ENCODE measurements at regions not wholly inside any gene's neighbourhood (a gene's known extent, or its start where the extent isn't known, plus 50 kb on each side); places are given as distances from the start of the nearest gene placed in this dataset.
A peak's percentile ranks its signal among the peaks of the same experiment; 100 is the strongest.
"Not testable (repeated sequence)": the region's sequence is repeated elsewhere in the genome, so short reads cannot be mapped to it uniquely, and the experiment has no call there.

DNA sequence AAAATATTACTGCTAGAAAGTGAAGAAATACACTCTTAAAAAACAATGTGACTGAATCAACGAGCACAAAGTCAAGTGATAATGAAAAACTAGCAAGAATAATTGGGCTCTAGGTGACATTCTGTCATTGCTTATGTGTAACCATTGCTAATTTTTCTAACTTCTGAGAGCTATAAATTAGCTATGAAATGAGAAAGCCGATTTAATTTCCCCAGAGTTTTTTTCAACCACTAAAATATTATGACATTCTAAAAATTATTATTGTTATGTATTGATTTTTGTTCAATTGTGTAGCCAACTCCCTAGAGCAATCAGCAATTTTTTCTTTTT, 458.6 kb upstream of the ATXN8OS start:
- no peak for ATAC-seq

DNA sequence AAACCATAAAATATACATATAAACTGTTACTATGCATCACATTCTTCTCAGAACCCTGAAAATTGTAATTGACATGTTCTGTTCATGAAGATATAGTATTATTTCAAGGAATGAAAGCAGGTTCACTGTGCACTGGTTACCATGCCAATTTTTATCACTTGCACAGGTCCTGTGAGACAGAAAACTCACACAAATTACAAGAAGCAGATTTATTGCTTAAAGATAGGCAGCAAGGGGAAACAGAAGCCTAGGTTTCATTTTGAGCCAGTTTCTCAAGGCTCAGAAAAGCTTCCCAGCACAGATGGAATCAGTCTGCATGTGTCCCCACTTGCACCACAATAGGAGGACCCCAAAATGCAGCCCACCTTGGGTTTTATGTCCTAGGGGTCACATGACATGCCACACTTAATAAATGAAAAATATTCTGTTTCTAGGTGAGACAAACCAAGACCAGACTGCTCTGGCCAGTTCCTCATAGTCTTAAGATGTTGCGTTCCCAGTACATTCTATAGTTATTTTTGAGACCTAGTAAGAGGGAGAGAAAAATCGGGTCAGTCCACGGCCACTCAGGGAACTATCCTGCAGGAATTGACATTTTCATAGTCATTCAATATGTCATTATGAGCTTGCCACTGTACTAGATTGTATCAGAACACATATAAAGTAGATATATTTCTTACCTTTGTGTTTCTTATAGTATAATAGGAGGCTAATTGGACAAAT, 459.1 kb upstream of the ATXN8OS start:
- DNase-seq (ENCODE audit: low spot score) (no peak), ATAC-seq (no peak)

More for the DNA sequence above, 458.6 kb upstream of the ATXN8OS start:
- no peak for DNase-seq (ENCODE audit: low spot score)

DNA sequence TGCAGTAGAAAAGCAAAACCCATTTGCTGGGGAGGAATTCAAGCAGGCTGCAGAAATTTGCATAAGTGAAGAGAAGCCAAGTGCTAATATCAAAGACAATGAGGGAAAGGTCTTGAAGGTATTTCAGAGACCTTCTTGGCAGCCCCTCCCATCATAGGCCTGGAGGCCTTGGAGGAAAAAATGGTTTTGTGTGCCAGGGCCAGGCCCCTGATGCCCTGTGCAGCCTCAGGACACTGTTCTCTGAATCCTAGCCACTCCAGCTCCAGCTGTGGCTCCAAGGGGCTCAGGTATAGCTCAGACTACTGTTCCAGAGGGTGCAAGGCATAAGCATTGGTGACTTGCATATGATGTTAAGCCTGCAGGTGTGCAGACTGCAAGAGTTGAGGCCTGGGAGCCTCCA, 463.2 kb upstream of the ATXN8OS start:
- DNase-seq (ENCODE audit: low spot score) (no peak), ATAC-seq (no peak)

DNA sequence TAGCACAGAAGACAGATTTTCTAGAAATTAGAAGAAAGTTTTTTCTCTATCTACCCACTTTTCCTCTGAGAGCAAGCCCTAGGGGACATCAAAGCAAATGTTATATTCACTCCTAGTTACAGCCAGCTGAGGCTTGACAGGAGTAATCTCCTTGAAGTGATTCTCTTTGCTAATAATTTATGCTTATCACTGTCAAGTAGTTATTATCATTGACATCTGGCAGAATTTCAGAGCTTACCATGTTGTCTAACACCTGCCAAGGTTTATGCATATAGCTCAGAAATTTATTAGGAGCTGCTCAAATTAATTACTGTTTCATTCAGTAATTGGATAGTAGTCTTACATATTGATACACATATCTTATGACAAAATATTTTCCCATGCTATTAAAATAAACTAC, 465.9 kb upstream of the ATXN8OS start:
- ATAC-seq (no peak), DNase-seq (ENCODE audit: low spot score) (no peak)

DNA sequence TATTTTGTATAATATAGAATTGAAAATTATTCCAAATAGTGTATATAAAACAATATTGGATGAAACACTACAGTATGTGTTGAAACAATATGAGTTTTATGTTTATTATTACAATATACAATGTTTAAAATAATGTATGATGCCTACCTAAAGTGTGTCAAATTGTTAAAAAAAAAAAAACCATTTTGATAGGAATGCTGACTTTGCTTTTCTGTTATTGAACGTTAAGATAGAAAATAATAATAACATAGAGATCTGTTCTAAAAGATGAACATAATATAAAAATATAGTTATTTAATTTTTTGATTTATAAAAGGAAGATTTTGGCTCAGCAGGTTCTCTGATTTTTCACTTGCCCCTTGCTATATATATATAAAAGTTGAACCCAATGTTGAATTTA, 474.6 kb upstream of the ATXN8OS start:
- ATAC-seq, result no peak
- no peak for DNase-seq (ENCODE audit: low spot score)

DNA sequence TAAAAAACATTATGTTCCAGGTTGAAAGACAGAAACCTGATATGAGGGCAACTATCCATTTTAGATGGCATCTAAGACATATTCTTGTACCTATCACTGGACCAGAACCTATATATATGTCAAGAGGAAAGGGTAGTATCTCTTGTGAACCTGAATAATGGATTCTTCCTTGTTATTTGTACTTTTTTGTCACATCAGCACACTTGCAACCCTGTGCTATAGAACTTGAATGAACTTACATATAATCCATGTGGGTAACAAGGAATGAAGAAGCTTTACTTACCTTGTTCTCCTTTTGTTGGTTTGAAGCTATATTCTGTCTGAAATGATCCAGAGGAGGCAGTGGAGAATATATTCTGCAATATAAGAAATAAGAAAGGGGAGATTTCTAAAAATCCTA, 483.7 kb upstream of the ATXN8OS start:
- DNase-seq (ENCODE audit: low spot score) (no peak), ATAC-seq (no peak)

DNA sequence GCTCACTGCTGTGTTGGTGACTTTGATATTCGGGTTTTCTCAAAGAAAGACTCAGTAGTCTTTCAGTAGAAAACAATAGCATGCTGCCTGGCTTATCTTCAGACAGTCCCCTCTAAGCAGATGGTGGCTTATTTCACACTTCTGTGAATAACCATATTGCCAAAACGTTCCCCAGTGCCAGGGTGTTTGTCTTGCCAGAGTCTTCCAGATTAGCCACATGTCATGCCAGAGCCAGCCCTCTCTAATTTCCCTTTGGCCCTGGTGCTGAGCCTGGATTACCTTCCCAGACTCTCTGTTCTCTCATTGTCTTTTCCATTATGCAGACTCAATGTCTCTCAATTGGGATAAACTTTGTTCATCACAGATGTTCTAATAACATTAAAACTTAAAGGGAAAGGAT, 488.0 kb upstream of the ATXN8OS start:
- DNase-seq (ENCODE audit: low spot score) (no peak), ATAC-seq (no peak)

DNA sequence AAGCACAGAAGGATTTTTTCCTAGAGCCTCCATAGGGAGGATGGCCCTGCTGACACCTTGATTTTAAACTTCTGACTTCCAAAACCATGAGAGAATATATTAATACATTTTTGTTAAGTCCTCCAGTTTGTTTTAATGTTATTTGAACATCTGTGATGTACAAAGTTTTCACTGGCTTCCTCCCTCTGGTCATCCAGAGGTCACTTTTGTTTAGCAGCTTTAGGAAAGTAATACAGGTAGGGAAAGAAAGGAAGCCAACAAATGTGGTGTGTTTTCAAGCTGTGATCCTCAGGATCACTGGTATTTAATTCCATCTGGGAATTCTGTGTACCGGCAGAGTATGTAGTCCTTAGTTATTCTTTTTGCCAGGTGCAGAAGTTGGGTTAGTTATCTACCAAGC, 488.8 kb upstream of the ATXN8OS start:
- peak; percentile 74 for ATAC-seq

DNA sequence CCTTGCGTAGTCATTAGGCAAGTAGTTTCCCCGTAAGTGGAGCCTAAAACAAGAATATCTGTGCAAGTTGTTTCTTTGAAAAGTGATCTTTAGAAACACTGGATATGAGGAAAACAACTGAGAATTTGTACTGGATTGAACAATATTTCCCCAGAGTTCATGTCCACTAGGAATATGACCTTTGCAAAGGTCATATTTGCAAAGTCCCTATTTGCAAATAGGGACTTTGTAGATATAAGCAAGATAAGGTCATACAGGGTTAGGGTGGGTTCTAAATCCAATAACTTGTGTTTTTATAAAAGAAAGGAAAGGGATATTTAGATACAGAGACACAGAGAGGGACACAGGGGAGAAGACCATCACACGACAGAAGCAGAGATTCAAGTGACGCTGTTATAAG, 489.2 kb upstream of the ATXN8OS start:
- no peak for DNase-seq (ENCODE audit: low spot score)
- ATAC-seq, result peak; percentile 84

More for the DNA sequence above, 488.8 kb upstream of the ATXN8OS start:
- no peak for DNase-seq (ENCODE audit: low spot score)

DNA sequence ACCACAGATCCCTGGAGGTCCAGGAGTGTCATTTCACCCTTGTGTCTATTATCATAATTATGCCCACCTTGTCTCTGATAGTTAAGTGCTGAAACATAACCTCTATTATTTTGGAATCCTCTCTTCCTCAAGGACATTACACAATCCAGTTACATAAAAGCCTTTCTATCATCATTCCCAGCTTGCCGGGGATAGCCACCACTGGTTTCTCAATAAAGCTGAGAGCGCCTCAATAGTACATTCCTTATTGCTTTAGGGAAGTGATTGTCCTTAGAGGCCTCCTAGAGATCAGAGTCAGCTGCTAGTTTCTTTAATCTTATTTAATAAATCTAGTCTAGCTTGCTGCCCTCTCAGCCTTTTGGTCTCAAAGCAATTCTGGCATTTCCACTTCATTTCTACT, 490.0 kb upstream of the ATXN8OS start:
- ATAC-seq (peak; percentile 44), DNase-seq (ENCODE audit: low spot score) (no peak)

DNA sequence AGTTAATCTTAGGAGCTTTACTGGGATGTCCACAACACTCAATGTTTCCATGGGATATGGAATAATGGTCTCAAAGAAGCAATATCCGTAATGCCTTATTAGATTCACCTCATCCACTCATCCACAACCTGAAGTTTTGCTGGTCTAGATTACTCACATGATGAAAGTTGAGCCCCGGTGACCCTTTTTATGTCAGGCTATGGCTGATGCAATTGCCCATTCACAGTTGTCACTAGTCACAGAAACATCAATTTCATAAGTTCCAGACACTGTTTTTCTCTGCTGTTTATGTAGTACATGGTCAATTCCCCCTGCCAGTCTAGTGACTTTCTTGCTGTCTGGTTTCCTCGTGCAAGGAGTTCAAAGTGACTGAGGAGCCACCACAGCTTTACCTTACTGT, 491.2 kb upstream of the ATXN8OS start:
- DNase-seq (ENCODE audit: low spot score) (no peak), ATAC-seq (no peak)

DNA sequence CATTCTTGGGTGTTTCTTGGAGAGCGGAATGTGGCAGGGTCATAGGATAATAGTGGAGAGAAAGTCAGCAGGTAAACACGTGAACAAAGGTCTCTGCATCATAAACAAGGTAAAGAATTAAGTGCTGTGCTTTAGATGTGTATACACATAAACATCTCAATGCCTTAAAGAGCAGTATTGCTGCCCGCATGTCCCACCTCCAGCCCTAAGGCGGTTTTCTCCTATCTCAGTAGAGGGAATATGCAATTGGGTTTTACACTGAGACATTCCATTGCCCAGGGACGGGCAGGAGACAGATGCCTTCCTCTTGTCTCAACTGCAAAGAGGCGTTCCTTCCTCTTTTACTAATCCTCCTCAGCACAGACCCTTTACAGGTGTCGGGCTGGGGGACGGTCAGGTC, 492.6 kb upstream of the ATXN8OS start:
- not testable (repeated sequence) for ATAC-seq; DNase-seq (ENCODE audit: low spot score)

DNA sequence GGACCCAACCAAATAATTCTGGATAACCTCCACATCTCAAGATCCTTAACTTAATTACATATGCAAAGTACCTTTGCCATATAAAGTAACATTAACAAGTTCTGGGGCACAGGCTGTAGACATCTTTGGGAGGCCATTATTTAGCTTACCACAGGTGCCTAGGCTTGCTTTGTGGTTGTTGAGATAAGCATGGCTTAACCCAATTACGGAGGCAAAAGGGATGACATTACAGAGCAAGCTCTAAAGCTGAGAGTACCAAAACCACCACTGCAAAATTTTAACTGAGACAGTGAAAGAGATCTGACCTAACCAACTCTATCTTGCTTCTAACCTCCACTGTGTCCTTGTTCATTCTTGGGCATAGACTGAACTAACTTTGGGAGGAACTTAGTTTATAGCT, 502.9 kb upstream of the ATXN8OS start:
- ATAC-seq (no peak), DNase-seq (ENCODE audit: low spot score) (no peak)

DNA sequence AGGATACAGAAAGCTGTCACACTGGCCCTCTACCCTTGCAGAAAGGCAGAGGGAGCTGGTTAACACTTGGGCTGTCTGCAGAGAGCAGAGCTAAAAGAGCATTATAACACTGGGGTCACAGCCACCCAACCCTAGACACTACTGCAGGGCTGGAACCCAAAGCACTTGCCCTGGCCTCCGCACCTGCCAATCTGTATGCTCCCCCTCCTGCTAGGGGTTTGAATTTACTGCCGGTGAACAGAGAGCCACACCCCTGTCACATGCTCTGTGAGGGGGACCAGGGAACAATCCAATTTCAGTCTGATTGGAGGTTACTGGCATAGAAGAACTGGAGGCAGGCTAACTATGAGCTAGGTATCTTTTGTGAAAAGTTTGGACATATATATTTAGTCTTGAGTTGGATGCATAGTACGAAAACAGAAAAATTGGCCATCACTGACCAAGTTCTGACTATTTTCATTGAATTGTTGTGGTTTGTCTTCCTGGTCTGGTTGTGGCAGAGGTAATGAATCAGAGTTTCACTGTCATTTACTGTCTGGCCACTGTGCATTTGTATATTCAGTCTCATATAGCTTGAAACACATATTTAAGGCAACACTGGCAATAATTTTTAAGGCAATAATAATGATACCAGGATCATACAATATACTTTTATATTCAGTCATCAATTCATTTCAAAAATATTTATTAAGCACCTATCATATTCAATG, 504.3 kb upstream of the ATXN8OS start:
- DNase-seq (ENCODE audit: low spot score) (no peak), ATAC-seq (no peak)

DNA sequence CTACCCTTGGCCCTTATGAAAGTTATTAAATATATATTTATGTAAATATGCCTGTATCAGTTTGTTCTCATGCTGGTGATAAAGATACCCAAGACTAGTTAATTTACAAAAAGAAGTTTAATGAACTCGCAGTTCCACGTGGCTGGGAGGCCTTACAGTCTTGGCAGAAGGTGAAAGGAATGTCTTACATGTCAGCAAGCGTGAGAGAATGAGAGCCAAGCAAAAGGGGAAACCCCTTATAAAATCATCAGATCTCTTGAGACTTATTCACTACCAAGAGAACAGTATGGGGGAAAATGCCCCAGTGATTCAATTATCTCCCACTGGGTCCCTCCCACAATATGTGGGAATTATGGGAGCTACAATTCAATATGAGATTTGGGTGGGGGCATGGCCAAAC, 506.0 kb upstream of the ATXN8OS start:
- ATAC-seq (no peak), DNase-seq (ENCODE audit: low spot score) (no peak)

DNA sequence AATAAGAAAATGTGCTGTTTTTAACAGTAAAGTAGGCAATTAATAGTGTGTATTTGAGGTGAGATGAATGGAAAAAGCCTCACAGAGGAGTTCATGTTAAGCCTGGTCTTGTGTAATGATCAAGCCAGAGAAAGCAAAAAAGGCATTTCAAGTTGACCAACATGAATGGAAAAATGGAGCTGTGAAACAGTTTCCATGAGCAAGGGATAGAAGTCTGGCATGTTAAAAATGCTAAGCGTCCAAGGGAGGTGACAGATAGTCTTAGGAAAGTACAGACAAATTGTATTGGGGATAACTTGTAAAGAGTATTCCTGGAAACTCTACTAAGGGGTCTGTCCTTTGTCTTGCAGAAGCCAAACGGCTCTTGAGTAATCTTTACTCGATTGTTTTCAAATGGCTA, 506.8 kb upstream of the ATXN8OS start:
- DNase-seq (ENCODE audit: low spot score), result no peak
- ATAC-seq, result no peak

DNA sequence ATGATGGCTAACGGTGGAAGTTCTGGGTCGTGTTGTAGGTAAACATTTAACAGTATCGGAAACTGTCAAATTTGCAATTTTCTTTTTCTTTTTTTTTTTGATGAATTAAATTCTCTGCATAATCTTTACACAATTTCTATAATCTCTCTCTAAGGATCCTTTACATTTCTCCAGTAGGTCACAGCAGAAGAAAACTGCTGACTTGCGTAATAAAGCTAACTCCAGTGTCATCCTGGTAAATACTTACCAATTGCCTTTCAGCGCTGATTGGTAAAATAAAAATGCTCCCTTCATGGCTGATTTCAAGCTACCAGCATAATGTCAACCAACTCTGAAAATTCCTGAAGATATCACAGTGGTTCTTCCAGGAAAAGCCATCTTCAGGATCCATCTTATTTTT, 510.5 kb upstream of the ATXN8OS start:
- ATAC-seq, result no peak
- no peak for DNase-seq (ENCODE audit: low spot score)

DNA sequence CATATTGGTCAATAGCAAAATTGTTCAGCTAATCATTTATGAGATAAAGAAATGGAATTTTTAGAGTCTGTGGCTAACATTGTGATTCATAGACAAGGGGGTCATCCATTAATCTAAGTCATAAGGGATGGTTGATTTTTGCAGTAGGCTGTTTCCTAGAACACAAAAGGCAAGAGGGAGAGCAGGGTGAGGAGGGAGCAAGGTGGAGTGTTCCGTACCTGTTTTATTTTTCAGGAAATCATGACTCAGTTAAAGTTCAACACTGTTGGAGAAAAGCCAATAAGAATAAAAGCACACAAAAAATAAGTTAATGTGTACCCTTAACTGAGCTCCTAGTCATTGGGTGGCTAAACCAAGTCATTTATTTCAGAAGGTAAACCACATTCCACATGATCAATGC, 512.4 kb upstream of the ATXN8OS start:
- DNase-seq (ENCODE audit: low spot score) (no peak), ATAC-seq (peak; percentile 70)

DNA sequence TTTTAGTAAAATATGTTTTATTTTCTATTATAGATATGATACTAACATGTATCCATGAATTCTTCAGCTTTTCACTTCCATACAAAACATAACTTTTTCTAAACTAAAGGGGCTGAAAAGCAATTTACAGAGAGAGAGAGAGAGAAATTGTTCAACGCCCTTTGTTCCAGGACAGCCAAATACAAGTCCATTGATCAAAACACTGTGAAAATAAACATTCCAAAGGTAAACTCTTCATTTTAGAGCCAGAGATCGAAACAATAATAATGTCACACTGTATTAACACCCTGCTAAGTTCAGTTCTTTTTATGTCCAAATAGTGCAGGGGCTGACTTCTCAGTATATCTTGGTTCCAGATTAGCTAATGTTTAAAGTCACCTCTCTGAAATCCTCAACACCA, 516.2 kb upstream of the ATXN8OS start:
- no peak for DNase-seq (ENCODE audit: low spot score)
- peak; percentile 82 for ATAC-seq

DNA sequence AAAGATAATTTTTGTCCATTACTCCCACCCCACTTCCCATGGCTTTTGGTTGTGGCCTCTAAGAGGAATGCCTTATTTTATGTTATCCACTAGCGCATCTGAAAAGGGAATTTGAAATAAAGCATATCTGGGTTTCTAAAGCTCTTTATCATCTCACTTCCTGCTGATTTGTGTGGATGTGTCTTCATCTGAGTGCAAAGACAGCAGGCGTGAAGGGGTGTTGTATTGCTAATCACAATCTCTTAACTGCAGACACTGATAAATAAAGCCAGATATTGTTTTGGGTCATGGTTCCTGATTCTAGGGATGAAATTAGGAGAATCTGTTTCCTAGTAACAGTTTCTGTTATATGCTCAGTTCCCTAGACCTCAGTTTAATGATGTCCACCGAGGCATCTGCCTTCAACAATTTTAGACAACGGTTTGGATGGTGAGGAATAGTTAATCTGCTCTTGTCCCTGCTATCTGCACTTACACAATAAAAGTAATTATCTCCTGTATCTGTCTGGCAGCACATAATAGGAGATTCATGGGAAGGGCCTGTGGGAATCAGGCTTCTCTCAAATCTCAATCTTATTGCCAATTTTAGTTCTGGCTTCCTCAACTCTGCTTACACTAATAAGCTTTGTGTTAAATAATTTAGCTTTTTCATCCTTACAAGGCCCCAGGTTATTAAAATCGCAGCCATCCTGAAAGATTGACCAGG, 517.9 kb upstream of the ATXN8OS start:
- DNase-seq (ENCODE audit: low spot score), result no peak
- no peak for ATAC-seq

DNA sequence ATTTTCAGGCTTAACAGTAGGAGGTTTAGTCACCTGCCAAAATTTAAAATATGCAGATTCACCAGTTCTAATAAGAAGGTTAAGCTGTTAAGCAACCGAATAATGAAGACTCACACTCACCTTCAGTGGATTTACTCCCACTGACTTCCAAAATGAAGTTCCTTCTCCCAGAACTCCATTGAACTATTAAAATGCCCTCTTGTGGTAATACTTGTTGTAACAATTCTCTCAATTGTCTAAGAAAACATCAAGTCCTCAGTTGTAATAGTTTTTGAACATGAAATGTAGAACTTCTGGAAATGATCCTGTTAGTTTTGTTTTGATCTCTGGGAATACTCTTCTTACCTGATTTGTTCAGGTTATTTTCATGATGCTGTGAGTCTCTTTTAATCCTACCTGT, 522.0 kb upstream of the ATXN8OS start:
- ATAC-seq (peak; percentile 49), DNase-seq (ENCODE audit: low spot score) (no peak)

DNA sequence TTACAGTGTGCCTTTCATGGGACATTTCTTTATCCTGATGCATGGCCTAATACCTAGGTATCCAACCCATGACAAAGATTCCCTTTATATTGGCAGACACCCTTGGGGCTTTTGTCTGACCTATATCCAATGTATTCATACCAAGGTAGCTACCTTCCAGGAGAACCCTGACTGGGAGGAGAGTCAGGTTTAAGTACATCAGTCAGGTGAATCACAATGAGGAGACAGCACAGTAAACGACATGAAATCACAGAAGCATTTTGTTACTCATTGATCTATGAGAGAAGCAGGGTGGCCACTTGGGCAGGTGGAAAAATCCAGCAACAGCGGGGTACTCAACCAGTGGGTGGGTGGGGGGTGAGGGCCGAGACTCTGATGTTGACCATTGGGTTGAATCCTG, 527.4 kb upstream of the ATXN8OS start:
- DNase-seq (ENCODE audit: low spot score) (no peak), ATAC-seq (no peak)

Data from left lobe of liver (tissue), 2 donors.